GM18868 (cell line): ENCODE measurements at regions not wholly inside any gene's neighbourhood (a gene's known extent, or its start where the extent isn't known, plus 50 kb on each side); places are given as distances from the start of the nearest gene placed in this dataset.
A peak's percentile ranks its signal among the peaks of the same experiment; 100 is the strongest.
"Not testable (repeated sequence)": the region's sequence is repeated elsewhere in the genome, so short reads cannot be mapped to it uniquely, and the experiment has no call there.

Experiments used
- ATAC-seq: cut with Tn5 transposase; IDR thresholded peaks from one replicate; pipeline ENCODE4 v1.9.1; 2021; ENCODE audit warnings: mild to moderate bottlenecking, moderate library complexity; ENCODE audit not compliant: unreplicated experiment

DNA sequence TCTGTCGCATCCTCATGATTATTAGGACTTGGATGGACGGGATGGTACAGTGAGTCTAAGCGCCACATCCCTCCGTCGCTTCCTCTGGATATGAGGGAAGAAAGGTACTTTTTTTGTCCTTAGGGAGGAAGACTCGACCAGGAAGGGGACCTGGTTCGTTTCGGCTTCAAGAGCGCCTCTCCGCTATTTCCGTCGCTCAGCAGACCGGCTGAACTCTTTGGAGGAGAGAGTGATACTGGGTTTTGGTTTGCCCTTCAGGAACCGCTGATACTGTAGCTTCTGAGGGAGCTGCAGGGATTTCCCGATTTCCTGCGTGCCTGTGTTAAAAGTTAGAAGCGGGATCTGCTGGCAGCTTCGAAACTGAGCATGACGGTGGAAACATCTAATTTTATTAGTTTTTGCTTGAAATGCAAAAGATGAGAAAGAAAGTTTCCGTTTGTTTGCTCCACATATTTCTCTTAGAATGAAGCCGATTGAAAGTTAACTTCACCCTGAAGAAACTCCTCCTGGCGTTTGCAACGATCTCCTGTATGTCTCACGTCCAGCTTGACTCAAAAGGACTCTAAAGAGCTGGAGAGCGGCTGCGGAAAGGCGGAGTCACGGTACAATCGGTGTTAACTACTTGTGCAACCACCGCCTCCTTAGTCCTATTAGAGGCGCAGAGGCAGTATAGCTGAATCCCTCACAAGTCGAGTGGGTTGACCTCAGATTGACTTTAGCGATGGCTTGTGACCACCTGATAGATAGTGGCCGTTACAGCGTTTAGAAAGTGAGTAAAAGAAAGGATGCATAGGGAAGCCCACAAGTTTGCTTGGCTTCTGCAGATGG lies 129.4 kb downstream of the TRIM27 start:
- no peak for ATAC-seq

DNA sequence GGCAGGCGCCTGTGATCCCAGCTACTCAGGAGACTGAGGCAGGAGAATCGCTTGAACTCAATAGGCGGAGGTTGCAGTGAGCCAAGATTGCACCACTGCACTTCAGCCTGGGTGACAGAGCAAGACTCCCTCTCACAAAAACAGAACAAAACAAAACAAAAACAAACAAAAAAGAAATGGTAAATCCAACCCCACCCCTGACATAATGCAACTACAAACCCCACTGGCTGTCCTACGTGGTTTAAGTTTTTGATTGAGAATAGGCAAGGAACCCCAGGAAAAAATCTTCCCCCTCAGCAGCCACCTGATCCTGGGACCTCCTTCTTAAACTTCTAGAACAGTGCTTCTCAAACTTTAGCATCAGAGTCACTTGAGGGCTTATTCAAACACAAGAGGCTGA lies 123.1 kb downstream of the TRIM27 start:
- ATAC-seq = not testable (repeated sequence)

DNA sequence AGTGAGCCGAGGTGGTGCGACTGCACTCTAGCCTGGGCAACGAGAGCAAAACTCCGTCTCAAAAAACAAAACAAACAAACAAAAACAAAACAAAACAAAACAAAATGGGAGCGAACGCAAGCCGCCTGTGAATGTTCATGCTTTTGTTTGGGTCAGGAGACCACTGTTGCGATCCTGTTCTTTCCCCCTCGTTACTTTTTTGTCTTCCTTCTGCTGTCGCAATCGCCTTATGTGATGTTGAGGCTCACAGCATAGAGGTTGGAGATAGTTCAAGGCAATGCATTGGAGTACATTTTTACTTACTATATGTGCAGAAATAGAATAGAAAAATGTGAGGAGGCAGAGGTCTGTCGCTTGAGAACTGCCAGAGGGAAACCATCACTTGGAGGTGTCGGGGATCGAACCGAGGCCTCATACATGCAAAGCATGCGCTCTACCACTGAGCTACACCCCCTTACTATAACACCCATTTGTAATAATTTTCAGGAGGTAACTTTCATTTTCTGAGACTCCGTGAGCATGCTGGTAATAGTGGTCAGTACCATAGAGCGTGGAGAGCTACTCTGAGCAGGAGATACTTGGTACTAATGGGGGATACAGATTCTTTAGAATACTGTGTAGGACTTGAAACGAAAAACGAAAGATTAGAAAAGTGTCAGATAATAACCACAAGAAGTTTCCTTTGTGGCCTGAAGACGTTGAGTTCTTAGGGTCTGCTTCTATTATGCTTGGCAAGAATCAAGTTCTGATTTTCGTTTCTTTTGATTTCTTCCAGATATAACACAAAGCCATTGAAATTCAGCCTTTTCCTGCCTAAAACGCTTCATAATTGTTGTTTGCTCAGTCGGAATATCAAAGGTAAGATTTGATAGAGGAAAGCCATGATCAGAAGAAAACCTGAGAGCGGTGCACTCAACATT lies 121.1 kb downstream of the TRIM27 start:
- ATAC-seq = peak; percentile 67

DNA sequence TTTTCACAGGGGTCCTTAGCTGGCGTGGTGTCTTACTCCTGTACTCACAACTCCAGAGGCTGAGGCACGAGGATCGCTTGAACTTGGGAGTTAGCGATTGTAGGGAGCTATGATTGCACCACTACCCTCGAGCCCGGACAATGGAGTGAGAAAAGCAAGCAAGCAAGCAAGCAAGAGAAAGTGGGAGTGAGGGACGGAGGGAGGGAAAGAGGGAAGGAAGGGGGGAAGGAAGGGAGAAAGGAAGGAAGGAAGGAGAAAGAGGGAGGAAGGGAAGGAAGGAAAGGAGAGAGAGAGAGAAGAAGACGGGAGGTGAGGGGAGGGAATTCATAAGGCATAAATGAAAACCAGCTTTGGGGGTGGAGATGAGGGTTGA lies 120.5 kb downstream of the TRIM27 start:
- ATAC-seq = no peak

DNA sequence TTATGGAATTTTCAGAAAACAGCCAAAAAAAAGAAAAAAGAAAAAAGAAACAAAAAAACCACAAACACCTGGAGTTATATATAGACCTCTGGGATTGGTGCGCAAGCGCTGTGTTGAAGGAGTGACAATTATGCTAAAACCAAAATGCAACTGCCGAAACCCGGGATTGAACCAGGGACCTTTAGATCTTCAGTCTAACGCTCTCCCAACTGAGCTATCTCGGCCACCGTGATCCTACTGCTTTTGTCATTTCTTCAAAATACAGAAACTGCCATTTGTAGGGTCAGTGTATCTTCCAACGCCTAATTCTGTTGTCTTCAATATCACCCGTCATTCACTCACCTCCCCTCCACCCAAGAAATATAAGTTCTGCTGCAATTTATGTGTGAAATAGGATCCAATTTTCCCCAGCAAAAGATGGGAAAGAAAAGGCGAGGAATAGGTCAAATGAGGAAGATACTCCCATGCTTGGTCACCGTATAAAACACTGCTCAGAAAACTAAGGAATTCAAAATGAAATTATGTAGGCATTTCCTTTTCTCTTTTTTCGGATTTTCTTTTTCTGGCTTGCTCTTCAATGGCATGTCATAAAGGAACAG lies 116.0 kb downstream of the TRIM27 start:
- no peak for ATAC-seq

DNA sequence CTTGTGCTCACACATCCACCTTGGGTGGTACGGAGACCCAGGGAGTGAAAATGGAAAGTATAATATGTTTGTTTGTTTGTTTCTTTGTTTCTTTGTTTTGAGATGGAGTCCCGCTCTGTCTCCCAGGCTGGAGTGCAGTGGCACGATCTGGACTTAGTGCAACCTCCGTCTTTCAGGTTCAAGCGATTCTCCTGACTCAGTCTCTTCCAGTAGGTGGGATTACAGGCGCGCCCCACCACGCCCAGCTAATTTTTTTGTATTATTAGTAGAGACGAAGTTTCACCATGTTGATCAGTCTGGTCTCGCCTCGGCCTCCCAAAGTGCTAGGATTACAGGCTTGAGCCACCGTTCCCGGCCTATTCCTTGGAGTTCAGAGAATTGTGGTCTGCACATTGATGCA lies 115.4 kb downstream of the TRIM27 start:
- no peak for ATAC-seq

DNA sequence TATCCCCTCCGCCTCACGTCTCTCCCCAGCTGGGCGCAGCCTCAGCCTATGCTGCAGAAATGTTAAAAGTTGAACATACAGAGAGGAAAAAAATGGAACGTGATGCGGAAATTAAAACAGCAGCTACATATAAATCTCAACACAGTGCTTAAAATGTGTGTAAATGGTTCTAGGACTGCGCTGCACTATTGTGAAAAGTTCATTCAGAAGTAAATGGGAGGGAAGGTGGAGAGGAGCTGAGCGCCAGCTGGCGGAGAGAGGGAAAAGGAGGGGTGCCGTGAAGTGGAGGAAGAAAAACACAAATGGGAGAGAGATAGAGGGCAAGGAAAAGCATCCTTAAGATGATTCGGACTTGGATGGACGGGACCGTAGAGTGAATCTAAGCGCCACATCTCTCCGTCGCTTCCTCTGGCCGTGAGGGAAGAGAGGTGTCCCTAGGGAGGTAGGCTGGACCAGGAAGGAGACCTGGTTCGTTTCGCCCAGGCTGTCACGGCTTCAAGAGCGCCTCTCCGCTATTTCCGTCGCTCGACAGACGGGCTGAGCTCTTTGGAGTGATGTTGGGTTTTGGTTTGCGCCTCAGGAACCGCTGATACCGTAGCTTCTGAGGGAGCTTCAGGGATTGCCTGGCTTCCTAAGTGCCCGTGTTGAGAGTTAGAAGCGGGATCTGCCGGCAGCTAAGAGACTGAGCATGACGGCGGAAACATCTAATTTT lies 113.7 kb downstream of the TRIM27 start:
- ATAC-seq = no peak

DNA sequence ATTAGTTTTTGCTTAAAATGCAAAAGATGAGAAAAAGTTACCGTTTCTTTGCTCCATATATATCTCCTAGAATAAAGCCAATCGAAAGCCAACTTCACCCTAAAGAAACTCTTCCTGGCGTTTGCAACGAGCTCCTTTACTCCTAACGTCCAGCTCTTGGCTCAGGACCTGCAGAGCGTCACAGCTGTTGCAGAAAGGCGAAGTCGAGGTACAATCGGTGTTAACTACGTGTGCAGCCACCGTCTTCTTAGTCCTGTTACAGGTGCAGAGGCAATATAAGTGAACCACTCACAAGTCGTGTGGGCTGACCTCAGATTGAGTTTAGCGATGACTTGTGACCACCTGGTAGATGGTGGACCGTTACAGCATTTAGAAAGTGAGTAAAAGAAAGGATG lies 113.1 kb downstream of the TRIM27 start:
- ATAC-seq = no peak

DNA sequence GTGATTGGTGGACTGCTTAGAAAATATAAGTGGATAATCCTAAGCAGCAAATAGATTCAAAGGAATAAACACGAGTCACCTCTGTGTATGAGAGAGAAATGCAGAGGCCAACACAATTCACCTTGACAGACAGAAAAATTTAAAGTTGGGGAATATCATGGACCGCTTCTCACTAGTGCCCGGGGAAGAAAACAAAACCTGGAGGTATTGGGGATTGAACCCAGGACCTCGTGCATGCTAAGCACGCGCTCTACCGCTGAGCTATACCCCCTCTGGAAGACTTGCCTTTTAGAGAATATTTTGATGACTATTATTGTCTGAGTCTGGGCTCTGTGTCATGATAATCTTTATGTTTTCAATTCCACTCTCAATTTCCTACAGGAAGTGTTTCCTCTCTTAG lies 111.9 kb downstream of the TRIM27 start:
- ATAC-seq = no peak

DNA sequence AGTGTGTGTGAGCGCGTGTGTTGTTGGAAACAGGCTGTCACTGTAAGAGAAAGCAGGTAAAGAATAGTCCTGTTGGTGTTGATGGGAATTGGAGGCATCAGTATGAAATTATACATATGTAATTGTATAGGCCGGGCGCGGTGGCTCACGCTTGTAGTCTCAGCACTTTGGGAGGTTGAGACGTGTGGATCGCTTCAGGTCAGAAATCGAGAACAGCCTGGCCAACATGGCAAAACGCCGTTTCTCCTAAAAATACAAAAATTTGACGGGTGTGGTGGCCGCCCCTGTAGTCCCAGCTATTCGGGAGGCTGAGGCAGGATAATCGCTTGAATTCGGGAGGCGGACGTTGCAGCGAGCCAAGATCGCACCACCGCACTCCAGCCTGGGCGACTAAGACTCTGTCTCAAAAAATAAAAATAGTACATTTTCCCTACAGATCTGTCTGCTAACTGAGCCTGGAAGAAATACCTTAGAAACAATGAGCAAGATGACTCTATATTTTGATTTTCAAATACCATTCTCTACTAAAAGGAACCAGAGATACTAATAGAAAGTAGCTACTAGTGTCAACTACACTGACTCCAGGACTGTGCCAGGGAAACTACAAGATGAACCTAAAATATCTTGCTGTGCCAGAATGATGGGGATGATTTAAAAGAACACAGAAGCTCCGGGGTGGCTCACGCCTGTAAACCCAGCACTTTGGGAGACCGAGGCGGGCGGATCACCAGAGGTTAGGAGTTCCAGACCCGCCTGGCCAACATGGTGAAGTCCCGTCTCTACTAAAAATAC lies 110.8 kb downstream of the TRIM27 start:
- no peak for ATAC-seq

DNA sequence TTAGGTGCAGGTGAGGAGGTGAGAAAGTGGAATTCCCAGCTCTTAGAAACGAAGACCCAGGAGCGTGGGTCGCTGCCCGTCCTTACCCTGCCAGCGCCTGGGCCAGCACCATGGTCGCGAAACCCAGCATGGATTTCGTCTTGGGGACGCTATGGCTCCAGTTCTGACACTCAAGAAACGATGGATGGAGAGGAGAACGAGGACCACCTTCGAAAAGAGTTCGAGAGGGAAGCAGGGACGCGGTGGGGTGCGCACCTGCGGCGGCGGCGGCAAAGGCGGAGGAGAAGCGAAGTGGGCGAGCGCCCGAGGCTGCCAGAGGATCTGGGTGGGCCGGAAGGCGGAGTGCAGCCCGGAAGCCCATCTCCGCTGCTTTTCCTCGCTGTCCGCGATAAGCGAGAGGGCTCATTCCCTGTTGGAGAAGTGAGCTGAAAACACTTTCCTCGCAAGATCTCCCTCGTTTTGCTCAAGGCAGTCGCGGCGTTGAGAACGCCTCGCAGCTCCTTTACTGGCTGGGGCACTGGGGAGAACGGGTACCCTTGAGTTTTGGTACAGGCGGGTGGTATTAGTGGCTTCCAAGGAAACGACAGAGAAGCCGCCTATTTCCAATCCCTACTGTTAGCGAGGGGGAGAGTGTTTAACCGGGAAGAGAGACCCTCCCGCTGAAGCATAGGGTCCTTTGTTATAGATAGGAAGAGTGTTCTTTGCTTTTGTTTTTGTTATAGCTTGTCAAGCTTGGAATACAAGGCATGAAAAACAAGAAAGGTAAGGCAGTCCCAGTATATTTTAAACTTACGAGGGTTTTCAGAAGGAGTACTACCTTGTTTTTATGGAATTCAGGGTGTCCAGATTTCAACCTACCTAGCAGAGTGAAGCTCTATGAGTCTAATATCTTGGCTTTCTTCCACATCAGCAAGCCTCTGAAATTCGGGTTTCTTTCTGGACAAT lies 109.5 kb downstream of the TRIM27 start:
- no peak for ATAC-seq

DNA sequence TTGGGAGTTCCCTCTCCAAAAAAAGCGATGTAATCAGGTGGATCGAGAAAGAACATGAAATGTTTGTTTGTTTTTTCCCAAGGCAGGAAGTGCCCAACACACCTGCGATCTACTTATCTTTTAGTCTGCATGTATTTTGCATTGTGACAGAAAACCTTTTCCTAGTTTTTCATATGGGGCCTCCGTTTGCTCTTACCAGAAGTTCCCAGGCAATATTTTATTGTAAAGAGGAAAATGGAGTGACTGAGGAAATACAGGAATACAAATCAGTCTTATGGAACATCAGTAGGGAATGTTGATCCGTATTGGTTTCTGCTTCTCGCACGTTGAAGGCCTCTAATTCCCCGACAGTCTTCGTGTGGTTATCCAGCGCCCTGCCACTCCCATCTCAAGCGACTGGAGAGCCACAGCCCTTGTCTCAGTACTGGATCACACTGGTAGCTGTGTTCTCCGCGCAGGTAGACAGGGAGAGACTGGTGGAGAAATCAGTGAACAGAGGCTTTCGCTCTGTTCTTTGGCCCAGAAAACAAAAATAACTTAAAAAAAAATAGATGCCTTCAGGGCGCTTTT lies 107.4 kb downstream of the TRIM27 start:
- no peak for ATAC-seq

DNA sequence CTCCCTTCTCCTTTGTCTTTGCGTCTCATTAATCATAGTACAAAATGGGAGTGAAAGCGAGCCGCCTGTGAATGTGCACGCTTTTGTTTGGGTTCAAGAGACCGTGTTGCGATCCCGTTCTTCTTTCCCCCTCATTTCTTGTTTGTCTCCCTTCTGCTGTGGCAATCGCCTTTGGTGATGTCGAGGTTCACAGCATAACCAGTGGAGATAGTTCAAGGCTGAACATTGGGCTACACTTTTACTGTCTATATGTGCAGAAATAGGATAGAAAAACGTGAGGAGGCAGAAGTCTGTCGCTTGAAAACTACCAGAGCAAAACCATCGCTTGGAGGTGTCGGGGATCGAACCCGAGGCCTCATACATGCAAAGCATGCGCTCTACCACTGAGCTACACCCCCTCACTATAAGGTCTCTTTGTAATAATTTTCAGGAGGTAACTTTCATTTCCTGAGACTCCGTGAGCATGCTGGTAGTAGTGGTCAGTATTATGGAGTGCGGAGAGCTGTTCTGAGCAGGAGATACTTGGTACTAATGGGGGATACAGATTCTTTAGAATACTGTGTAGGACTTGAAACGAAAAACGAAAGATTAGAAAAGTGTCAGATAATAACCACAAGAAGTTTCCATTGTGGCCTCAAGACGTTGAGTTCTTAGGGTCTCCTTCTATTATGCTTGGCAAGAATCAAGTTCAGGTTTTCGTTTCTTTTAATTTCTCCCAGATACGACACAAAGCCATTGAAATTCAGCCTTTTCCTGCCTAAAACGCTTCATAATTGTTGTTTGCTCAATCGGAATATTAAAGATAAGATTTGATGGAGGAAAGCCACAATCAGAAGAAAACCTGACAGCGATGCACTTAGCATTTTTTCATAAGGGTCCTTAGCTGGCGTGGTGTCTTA lies 106.6 kb downstream of the TRIM27 start:
- ATAC-seq = peak; percentile 49

DNA sequence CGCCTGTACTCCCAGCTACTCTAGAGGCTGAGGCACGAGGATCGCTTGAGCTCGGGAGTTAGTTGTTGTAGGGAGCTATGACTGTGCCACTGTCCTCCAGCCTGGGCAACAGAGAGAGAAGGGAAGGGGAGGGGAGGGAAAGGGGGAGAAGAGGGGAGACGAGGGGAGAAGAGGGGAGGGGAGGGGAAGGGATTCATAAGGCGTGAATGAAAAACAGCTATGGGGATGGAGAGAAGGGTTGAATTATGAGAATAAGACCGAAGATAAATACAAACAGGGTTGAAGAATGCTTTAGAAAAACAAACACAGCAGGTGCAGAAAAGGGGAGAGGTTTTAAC lies 106.0 kb downstream of the TRIM27 start:
- ATAC-seq = no peak

DNA sequence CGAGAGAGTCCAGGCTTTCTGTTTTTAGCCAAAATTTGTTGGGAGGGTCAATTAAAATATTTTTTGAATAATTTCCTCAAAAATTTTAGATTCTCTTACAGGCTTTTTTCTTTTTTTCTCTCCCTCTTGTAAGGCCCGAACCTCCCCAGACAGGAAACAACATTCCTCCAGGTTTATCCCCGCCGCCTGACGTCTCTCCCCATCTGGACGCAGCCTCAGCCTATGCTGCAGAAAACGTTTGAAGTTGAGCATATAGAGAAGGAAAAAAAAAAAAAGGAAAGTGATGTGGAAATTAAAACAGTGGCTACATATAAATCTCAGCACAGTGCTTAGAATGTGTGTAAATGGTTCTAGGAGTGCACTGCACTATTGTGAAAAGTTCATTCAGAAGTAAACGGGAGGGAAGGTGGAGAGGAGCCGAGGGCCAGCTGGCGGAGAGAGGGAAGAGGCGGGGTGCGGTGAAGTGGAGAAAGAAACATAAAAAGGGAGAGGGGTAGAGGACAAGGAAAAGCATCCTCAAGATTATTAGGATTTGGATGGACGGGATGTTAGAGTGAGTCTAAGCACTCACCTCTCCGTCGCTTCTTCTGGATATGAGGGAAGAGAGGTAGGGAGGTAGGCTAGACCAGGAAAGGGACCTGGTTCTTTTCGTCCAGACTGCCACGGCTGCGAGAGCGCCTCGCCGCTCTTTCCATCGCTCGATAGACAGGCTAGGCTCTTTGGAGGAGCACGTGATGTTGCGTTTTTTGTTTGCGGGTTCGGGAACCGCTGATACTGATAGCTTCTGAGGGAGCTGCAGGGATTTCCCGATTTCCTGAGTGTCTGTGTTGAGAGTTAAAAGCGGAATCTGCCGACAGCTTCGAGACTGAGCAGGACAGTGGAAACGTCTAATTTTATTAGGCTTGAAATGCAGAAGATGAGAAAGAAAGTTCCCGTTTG lies 98.7 kb downstream of the TRIM27 start:
- no peak for ATAC-seq

DNA sequence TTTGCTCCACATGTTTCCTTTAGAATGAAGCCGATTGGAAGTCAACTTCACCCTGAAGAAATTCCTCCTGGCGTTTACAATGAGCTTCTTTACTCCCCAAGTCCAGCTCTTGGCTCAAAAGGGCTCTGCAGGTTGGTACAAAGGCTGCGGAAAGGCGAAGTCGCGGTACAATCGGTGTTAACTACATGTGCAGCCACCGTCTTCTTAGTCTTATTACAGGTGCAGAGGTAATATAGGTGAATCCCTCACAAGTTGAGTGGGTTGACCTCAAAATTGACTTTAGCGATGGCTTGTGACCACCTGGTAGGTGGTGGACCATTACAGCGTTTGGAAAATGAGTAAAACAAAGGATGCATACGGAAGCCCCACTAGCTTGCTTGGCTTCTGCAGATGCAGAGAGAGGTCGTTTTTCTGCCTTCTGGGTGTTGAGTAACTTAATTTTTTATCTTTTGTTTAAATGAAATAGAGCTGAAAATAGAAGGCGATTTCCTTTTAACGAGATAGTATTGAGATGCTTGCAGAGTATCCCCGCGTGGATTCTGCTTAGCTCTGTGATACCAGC lies 98.0 kb downstream of the TRIM27 start:
- ATAC-seq = no peak
